ENCODE measurements at regions not wholly inside any gene's neighbourhood (a gene's known extent, or its start where the extent isn't known, plus 50 kb on each side); places are given as distances from the start of the nearest gene placed in this dataset.
A peak's percentile ranks its signal among the peaks of the same experiment; 100 is the strongest.

GRCh38 chr3:135800071-135800549 lies 165.4 kb upstream of the PPP2R3A start:
- Histone ChIP-seq H3K4me3 (ENCODE audit: low read depth, low read length) (no peak overlapping the region), H3K9ac (ENCODE audit: low read length) (peak overlapping the region; percentile 34), H3K27ac (ENCODE audit: low read depth, low read length) (no peak overlapping the region), H4K12ac (ENCODE audit: low read depth, low read length) (no peak overlapping the region), H2BK120ac (ENCODE audit: insufficient read depth, low read length, poor library complexity) (no peak overlapping the region), H3K27me3 (ENCODE audit: insufficient read depth, low read length) (no peaks in the 10 kb centered on the region), H2AK5ac (ENCODE audit: low read length) (no peak overlapping the region), H3K23ac (ENCODE audit: low read length) (no peak overlapping the region), H3K4ac (ENCODE audit: low read depth, low read length) (no peak overlapping the region), H4K8ac (ENCODE audit: low read depth, low read length) (no peak overlapping the region), H2BK5ac (ENCODE audit: low read depth, low read length, poor library complexity) (no peak overlapping the region), H4K91ac (ENCODE audit: low read depth, low read length) (no peak overlapping the region), H3K14ac (ENCODE audit: low read length) (no peak overlapping the region), H3K79me2 (ENCODE audit: control insufficient read depth, insufficient read depth, low read length, poor library complexity) (no peaks in the 10 kb centered on the region), H3K4me1 (ENCODE audit: control insufficient read depth in 1 of 2, insufficient read depth in 2 of 2, low read length in 2 of 2) (no peaks in the 10 kb centered on the region), H2BK12ac (ENCODE audit: low read length) (no peak overlapping the region), H2AFZ (ENCODE audit: insufficient read depth, low read length, poor library complexity) (no peak overlapping the region), H3K79me1 (ENCODE audit: low read length) (no peaks in the 10 kb centered on the region), H3K36me3 (ENCODE audit: control insufficient read depth in 1 of 2, insufficient read depth in 2 of 2, low read length in 2 of 2) (no peaks in the 10 kb centered on the region), H3K18ac (ENCODE audit: low read length) (no peak overlapping the region), H3K9me3 (ENCODE audit: insufficient read depth, low read depth, low read length) (peaks cover 4% of the 10 kb centered on the region), H3K4me2 (ENCODE audit: low read length) (no peak overlapping the region)
- DNase-seq: no peak
- WGBS (ENCODE audit: extremely low coverage, insufficient coverage, insufficient read length): no CpG with 5 or more reads among the region's 5 CpGs

GRCh38 chr3:135801018-135801417 lies 164.5 kb upstream of the PPP2R3A start:
- Histone ChIP-seq H2AK5ac (ENCODE audit: low read length) (no peak overlapping the region), H3K23ac (ENCODE audit: low read length) (no peak overlapping the region), H3K4ac (ENCODE audit: low read depth, low read length) (no peak overlapping the region), H3K79me2 (ENCODE audit: control insufficient read depth, insufficient read depth, low read length, poor library complexity) (no peaks in the 10 kb centered on the region), H3K4me1 (ENCODE audit: control insufficient read depth in 1 of 2, insufficient read depth in 2 of 2, low read length in 2 of 2) (no peaks in the 10 kb centered on the region), H3K27me3 (ENCODE audit: insufficient read depth, low read length) (no peaks in the 10 kb centered on the region), H3K18ac (ENCODE audit: low read length) (no peak overlapping the region), H3K9me3 (ENCODE audit: insufficient read depth, low read depth, low read length) (peaks cover 4% of the 10 kb centered on the region), H2BK12ac (ENCODE audit: low read length) (no peak overlapping the region), H3K27ac (ENCODE audit: low read depth, low read length) (no peak overlapping the region), H4K91ac (ENCODE audit: low read depth, low read length) (no peak overlapping the region), H3K9ac (ENCODE audit: low read length) (no peak overlapping the region), H4K8ac (ENCODE audit: low read depth, low read length) (no peak overlapping the region), H2AFZ (ENCODE audit: insufficient read depth, low read length, poor library complexity) (no peak overlapping the region), H4K12ac (ENCODE audit: low read depth, low read length) (no peak overlapping the region), H3K4me2 (ENCODE audit: low read length) (no peak overlapping the region), H3K79me1 (ENCODE audit: low read length) (no peaks in the 10 kb centered on the region), H3K4me3 (ENCODE audit: low read depth, low read length) (no peak overlapping the region), H3K14ac (ENCODE audit: low read length) (no peak overlapping the region), H3K36me3 (ENCODE audit: control insufficient read depth in 1 of 2, insufficient read depth in 2 of 2, low read length in 2 of 2) (no peaks in the 10 kb centered on the region), H2BK5ac (ENCODE audit: low read depth, low read length, poor library complexity) (no peak overlapping the region), H2BK120ac (ENCODE audit: insufficient read depth, low read length, poor library complexity) (no peak overlapping the region)
- DNase-seq: no peak
- no CpG with 5 or more reads among the region's 3 CpGs for WGBS (ENCODE audit: extremely low coverage, insufficient coverage, insufficient read length)

DNA sequence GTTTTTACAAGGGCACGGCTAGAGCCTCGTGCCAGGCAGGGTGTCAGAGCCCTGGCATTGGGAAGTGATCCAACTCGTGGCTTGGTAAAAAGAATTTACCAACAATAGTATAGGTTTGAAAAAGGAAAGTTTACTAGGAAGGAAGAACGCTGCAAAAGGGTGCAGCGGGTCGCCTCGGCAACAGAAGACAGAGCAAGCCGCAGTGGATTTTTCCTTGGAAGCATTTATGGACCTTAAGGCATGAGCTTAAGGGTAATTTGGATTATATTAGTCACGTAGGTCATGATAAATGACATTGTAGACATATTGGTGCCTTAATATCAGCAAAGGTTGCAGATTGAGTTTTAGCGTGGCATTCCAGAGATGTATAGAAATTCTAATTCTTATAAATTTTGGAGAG lies 163.4 kb upstream of the PPP2R3A start:
- H3K9ac ChIP-seq (ENCODE audit: low read length): no peak overlapping the region
- H4K8ac ChIP-seq (ENCODE audit: low read depth, low read length): no peak overlapping the region
- no peaks in the 10 kb centered on the region for H3K79me2 ChIP-seq (ENCODE audit: control insufficient read depth, insufficient read depth, low read length, poor library complexity)
- H2BK12ac ChIP-seq (ENCODE audit: low read length): no peak overlapping the region
- H2BK5ac ChIP-seq (ENCODE audit: low read depth, low read length, poor library complexity): no peak overlapping the region
- no peak overlapping the region for H2BK120ac ChIP-seq (ENCODE audit: insufficient read depth, low read length, poor library complexity)
- no peak overlapping the region for H3K4ac ChIP-seq (ENCODE audit: low read depth, low read length)
- H3K27me3 ChIP-seq (ENCODE audit: insufficient read depth, low read length): no peaks in the 10 kb centered on the region
- H3K79me1 ChIP-seq (ENCODE audit: low read length): no peaks in the 10 kb centered on the region
- H4K91ac ChIP-seq (ENCODE audit: low read depth, low read length): no peak overlapping the region
- H3K23ac ChIP-seq (ENCODE audit: low read length): no peak overlapping the region
- H3K36me3 ChIP-seq (ENCODE audit: control insufficient read depth in 1 of 2, insufficient read depth in 2 of 2, low read length in 2 of 2): no peaks in the 10 kb centered on the region
- no peaks in the 10 kb centered on the region for H3K4me1 ChIP-seq (ENCODE audit: control insufficient read depth in 1 of 2, insufficient read depth in 2 of 2, low read length in 2 of 2)
- no peak overlapping the region for H3K4me3 ChIP-seq (ENCODE audit: low read depth, low read length)
- no peak overlapping the region for H3K27ac ChIP-seq (ENCODE audit: low read depth, low read length)
- H2AK5ac ChIP-seq (ENCODE audit: low read length): no peak overlapping the region
- H4K12ac ChIP-seq (ENCODE audit: low read depth, low read length): no peak overlapping the region
- no peak overlapping the region for H3K4me2 ChIP-seq (ENCODE audit: low read length)
- no peak for DNase-seq
- no CpG with 5 or more reads among the region's 10 CpGs for WGBS (ENCODE audit: extremely low coverage, insufficient coverage, insufficient read length)
- no peak overlapping the region for H3K18ac ChIP-seq (ENCODE audit: low read length)
- H3K14ac ChIP-seq (ENCODE audit: low read length): no peak overlapping the region
- peaks cover 1% of the 10 kb centered on the region for H3K9me3 ChIP-seq (ENCODE audit: insufficient read depth, low read depth, low read length)
- H2AFZ ChIP-seq (ENCODE audit: insufficient read depth, low read length, poor library complexity): no peak overlapping the region

DNA sequence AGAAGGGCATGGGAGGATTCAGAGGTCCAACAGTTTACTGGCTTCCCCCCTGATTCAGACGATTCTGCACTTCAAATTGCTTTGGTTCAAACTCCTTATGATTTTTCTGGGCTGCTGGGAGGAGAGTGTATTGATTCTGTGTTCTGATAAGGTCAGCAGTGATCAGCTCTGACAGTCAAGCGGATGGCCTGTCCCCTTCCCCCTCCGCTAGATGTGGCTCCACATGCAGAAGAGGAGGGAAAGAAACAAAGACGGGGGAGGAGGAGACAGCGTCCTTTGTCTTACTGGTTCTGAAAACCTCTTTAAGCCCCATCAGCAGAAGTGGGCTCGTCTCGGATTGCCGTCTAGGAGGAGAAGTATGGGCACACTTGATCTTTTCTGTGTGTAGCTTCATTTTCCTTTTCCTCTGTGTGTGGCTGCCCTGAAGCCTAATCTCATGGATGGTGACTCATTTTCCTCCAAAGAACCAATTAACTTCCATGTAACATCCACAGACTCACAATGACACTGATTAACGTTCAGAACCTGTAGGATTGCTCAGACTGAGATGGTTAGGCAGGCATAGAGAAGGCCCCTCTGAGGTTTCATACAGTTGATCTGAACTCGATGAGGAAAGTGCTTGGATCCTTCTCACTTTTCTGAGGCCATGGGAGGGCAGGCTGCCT lies 162.4 kb upstream of the PPP2R3A start:
- Histone ChIP-seq H2BK5ac (ENCODE audit: low read depth, low read length, poor library complexity) (no peak overlapping the region), H3K23ac (ENCODE audit: low read length) (no peak overlapping the region), H4K91ac (ENCODE audit: low read depth, low read length) (no peak overlapping the region), H3K9me3 (ENCODE audit: insufficient read depth, low read depth, low read length) (peaks cover 1% of the 10 kb centered on the region), H2BK12ac (ENCODE audit: low read length) (no peak overlapping the region), H4K12ac (ENCODE audit: low read depth, low read length) (no peak overlapping the region), H3K14ac (ENCODE audit: low read length) (no peak overlapping the region), H3K4me2 (ENCODE audit: low read length) (no peak overlapping the region), H3K27ac (ENCODE audit: low read depth, low read length) (no peak overlapping the region), H3K79me2 (ENCODE audit: control insufficient read depth, insufficient read depth, low read length, poor library complexity) (no peaks in the 10 kb centered on the region), H3K27me3 (ENCODE audit: insufficient read depth, low read length) (no peaks in the 10 kb centered on the region), H3K9ac (ENCODE audit: low read length) (no peak overlapping the region), H4K8ac (ENCODE audit: low read depth, low read length) (no peak overlapping the region), H2AFZ (ENCODE audit: insufficient read depth, low read length, poor library complexity) (no peak overlapping the region), H3K79me1 (ENCODE audit: low read length) (no peaks in the 10 kb centered on the region), H3K4ac (ENCODE audit: low read depth, low read length) (no peak overlapping the region), H3K4me1 (ENCODE audit: control insufficient read depth in 1 of 2, insufficient read depth in 2 of 2, low read length in 2 of 2) (no peaks in the 10 kb centered on the region), H2BK120ac (ENCODE audit: insufficient read depth, low read length, poor library complexity) (no peak overlapping the region), H2AK5ac (ENCODE audit: low read length) (no peak overlapping the region), H3K36me3 (ENCODE audit: control insufficient read depth in 1 of 2, insufficient read depth in 2 of 2, low read length in 2 of 2) (no peaks in the 10 kb centered on the region), H3K4me3 (ENCODE audit: low read depth, low read length) (no peak overlapping the region), H3K18ac (ENCODE audit: low read length) (no peak overlapping the region)
- no CpG with 5 or more reads among the region's 10 CpGs for WGBS (ENCODE audit: extremely low coverage, insufficient coverage, insufficient read length)
- no peak for DNase-seq

Measured in trophoblast cell (in vitro differentiated cells and primary cell).